Heart left ventricle (tissue), 16 donors: ENCODE measurements at regions not wholly inside any gene's neighbourhood (a gene's known extent, or its start where the extent isn't known, plus 50 kb on each side); places are given as distances from the start of the nearest gene placed in this dataset.

Experiments used
- ATAC-seq, 4 donors: fragments of 200-7000 bp; cut with Tn5 transposase; one replicate each; pipeline ENCODE4 v1.9.1; 2020 to 2022; ENCODE audit warnings: moderate library complexity in 4 of 4, mild to moderate bottlenecking in 3 of 4, moderate number of reproducible peaks in 1 of 4
- DNase-seq, 5 donors: peaks; one replicate each; pipeline ENCODE4 v3.0.0-alpha.2; 2020
- H3K27ac ChIP-seq, 12 donors: fragments of 200-600 bp; sonication (generic) in 4 of 12; one replicate each; pipeline versions ENCODE4 v1.5.0 to v1.8.0; 2016 to 2022; ENCODE audit warnings: mild to moderate bottlenecking in 2 of 12
- H3K27me3 ChIP-seq, 9 donors: fragments of 200-600 bp; sonication (generic) in 2 of 9; one replicate each; pipeline versions ENCODE4 v1.5.1 to v1.8.0; 2016 to 2022; ENCODE audit warnings: mild to moderate bottlenecking in 3 of 9
- H3K36me3 ChIP-seq, 9 donors: fragments of 200-600 bp; sonication (generic) in 2 of 9; one replicate each; pipeline versions ENCODE4 v1.5.0 to v1.8.0; 2018 to 2022; ENCODE audit warnings: mild to moderate bottlenecking in 2 of 9
- H3K4me1 ChIP-seq, 12 donors: fragments of 200-600 bp; sonication (generic) in 4 of 12; one replicate each; pipeline versions ENCODE4 v1.5.0 to v1.8.0; 2016 to 2022; ENCODE audit warnings: mild to moderate bottlenecking in 3 of 12
- H3K4me3 ChIP-seq, 12 donors: fragments of 200-600 bp; sonication (generic) in 4 of 12; one replicate each; pipeline versions ENCODE4 v1.5.0 to v1.8.0; 2017 to 2022; ENCODE audit warnings: mild to moderate bottlenecking in 9 of 12, moderate library complexity in 4 of 12
- H3K9me3 ChIP-seq, 12 donors: fragments of 200-600 bp; sonication (generic) in 4 of 12; one replicate each; pipeline versions ENCODE4 v1.5.0 to v1.8.0; 2016 to 2022; ENCODE audit warnings: mild to moderate bottlenecking in 1 of 12
- POLR2A ChIP-seq, 2 donors: fragments of 450-650 bp; IDR thresholded peaks; one replicate each; pipeline ENCODE4 v1.6.1; 2017; ENCODE audit warnings: antibody characterized with exemption in 2 of 2, mild to moderate bottlenecking in 2 of 2, moderate library complexity in 2 of 2
- WGBS, 4 donors: extraction: QIAGEN DNeasy Blood & Tissue Kit in 2 of 4; methylation state at CpG; one replicate each; pipeline versions ENCODE4 v1.1.5 to v1.1.7; 2013 to 2018; 5-methylcytosine and 5-hydroxymethylcytosine counted together
- intact Hi-C, 10 donors: fragments of 100-400 bp; cut with DNase I; formaldehyde crosslinking; loops; one replicate each; pipeline versions ENCODE4 v1.11.1 to v1.14.2; 2022
- TF ChIP-seq, protein P1 (sequence below), 12 donors: fragments of 200-600 bp; sonication (generic) in 4 of 12; IDR thresholded peaks; one replicate each; pipeline versions ENCODE4 v1.5.0 to v1.8.0; 2018 to 2022; ENCODE audit warnings: antibody characterized with exemption in 12 of 12, mild to moderate bottlenecking in 5 of 12
- donor health status: ischemic (EF 13 %, LVEDD 7.1; RV severe dilation, severe dysfunction).
- donor health status: healthy with polysubstance abuse.
- donor health status: DM: no; HTN: yes; CAD: no.
- donor health status: DM: no; HTN: no; CAD: no.
- donor health status: ischemic (EF 25% LVEDD 6.9; RV normal size, moderate dysfunction).
- donor health status: ischemic (EF 25% LVEDD 5.7; RV mildly dilated, moderate dysfunction).
- donor health status: healthy.
- donor health status: DM: yes; HTN: yes; CAD: no.
- donor health status: ischemic (EF 35%, LVEDD 5.7; RV mildly dilated, moderate dysfunction).
- donor health status: nonischemic (EF 11% LVEDD 7.7; RV severe dilation, severe dysfunction).
- donor health status: DM: yes; HTN: yes; CAD: no.
- donor health status: PGD.
- donor health status: ischemic (EF 29% LVEDD 5.4; RV normal size, mild dysfunction).
- donor health status: nonischemic (EF 23%, LVEDD 6.1; RV moderate dilation, normal function).

GRCh38 chr12:3363608-3364007 lies 127.4 kb upstream of the PRMT8 start:
- DNase-seq (peak in 3 of 5 donors; percentile 27 to 53 (median 32)), ATAC-seq (peak; percentile 22 to 84 (median 52))
- Histone ChIP-seq H3K9me3 (no peaks in the 10 kb centered on the region), H3K27me3 (peaks cover 0 to 43% (median 21%) of the 10 kb centered on the region in 9 donors), H3K4me1 (peaks cover 0 to 12% (median 3%) of the 10 kb centered on the region in 12 donors), H3K36me3 (no peaks in the 10 kb centered on the region), H3K27ac (no peak overlapping the region), H3K4me3 (no peak overlapping the region)
- no peak for TF ChIP-seq POLR2A (IDR thresholded peaks at IDR 0.05)
- TF ChIP-seq, protein P1, sequence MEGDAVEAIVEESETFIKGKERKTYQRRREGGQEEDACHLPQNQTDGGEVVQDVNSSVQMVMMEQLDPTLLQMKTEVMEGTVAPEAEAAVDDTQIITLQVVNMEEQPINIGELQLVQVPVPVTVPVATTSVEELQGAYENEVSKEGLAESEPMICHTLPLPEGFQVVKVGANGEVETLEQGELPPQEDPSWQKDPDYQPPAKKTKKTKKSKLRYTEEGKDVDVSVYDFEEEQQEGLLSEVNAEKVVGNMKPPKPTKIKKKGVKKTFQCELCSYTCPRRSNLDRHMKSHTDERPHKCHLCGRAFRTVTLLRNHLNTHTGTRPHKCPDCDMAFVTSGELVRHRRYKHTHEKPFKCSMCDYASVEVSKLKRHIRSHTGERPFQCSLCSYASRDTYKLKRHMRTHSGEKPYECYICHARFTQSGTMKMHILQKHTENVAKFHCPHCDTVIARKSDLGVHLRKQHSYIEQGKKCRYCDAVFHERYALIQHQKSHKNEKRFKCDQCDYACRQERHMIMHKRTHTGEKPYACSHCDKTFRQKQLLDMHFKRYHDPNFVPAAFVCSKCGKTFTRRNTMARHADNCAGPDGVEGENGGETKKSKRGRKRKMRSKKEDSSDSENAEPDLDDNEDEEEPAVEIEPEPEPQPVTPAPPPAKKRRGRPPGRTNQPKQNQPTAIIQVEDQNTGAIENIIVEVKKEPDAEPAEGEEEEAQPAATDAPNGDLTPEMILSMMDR (IDR thresholded peaks at IDR 0.05) = no peak
- intact Hi-C loops = no loop called here
- 64 to 88% (median 81%) methylated on average over 9 of the region's 9 CpGs for WGBS, 4 donors

DNA sequence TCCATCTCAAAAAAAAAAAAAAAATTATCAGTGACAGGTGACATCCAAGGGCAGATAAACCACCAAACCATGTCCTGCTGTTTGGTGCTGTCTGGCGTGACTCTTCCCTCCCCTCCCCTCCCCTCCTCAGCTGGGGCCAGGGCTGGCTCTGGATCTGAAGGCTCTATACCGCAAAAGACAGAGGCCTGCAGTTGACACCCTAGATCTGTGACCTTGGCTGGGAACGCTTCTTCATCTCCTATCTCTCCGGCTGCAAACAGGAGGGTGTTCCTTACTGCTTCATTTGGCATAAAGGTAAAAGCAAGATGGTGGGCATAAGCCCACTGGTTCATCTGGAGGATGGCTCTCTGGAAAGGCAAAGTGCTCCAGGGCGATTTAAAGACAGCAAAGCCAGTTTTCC lies 126.8 kb upstream of the PRMT8 start:
- H3K9me3 ChIP-seq = no peaks in the 10 kb centered on the region
- peaks cover 0 to 43% (median 21%) of the 10 kb centered on the region in 9 donors for H3K27me3 ChIP-seq
- H3K27ac ChIP-seq = no peak overlapping the region
- DNase-seq (no peak), ATAC-seq (no peak)
- intact Hi-C loops = no loop called here
- H3K4me1 ChIP-seq = peaks cover 0 to 12% (median 3%) of the 10 kb centered on the region in 12 donors
- no peaks in the 10 kb centered on the region for H3K36me3 ChIP-seq
- H3K4me3 ChIP-seq = no peak overlapping the region
- WGBS, 4 donors = 86 to 95% (median 93%) methylated on average over 5 of the region's 5 CpGs
- TF ChIP-seq, protein P1 (IDR thresholded peaks at IDR 0.05) = no peak
- no peak for TF ChIP-seq POLR2A (IDR thresholded peaks at IDR 0.05)

GRCh38 chr12:3364661-3365462 lies 126.1 kb upstream of the PRMT8 start:
- ATAC-seq = no peak
- H3K4me1 ChIP-seq = peaks cover 0 to 12% (median 3%) of the 10 kb centered on the region in 12 donors
- H3K27me3 ChIP-seq = peaks cover 0 to 43% (median 21%) of the 10 kb centered on the region in 9 donors
- WGBS, 4 donors = 80 to 86% (median 81%) methylated on average over 12 to 13 of the region's 13 CpGs
- H3K27ac ChIP-seq = no peak overlapping the region
- no peak for DNase-seq
- H3K9me3 ChIP-seq = no peaks in the 10 kb centered on the region
- TF ChIP-seq, protein P1 (IDR thresholded peaks at IDR 0.05) = no peak
- TF ChIP-seq POLR2A (IDR thresholded peaks at IDR 0.05) = no peak
- no peaks in the 10 kb centered on the region for H3K36me3 ChIP-seq
- H3K4me3 ChIP-seq = no peak overlapping the region
- intact Hi-C loops = no loop called here
